Lower leg skin (tissue), 4 donors: ENCODE measurements at regions not wholly inside any gene's neighbourhood (a gene's known extent, or its start where the extent isn't known, plus 50 kb on each side); places are given as distances from the start of the nearest gene placed in this dataset.

Experiments used
- DNase-seq, 2 donors: peaks; one replicate each; pipeline ENCODE4 v3.0.0-alpha.2; 2019; ENCODE audit warnings: low spot score in 2 of 2
- H3K4me3 ChIP-seq: fragments of 200-600 bp; sonication (generic); 2 replicates; pipeline ENCODE4 v1.5.1; 2017; ENCODE audit warnings: mild to moderate bottlenecking, low read depth; ENCODE audit not compliant: poor library complexity, severe bottlenecking
- CTCF ChIP-seq, 3 donors: fragments of 450-650 bp; IDR thresholded peaks; one replicate each; pipeline ENCODE4 v1.5.1; 2016; ENCODE audit warnings: antibody characterized with exemption in 3 of 3, mild to moderate bottlenecking in 3 of 3, moderate library complexity in 2 of 3
- POLR2A ChIP-seq, 2 donors: fragments of 450-650 bp; IDR thresholded peaks; one replicate each; pipeline ENCODE4 v1.6.1; 2016 to 2017; ENCODE audit warnings: antibody characterized with exemption in 2 of 2, mild to moderate bottlenecking in 1 of 2, moderate library complexity in 1 of 2
- WGBS, 2 donors: methylation state at CpG; one replicate each; pipeline ENCODE4 v1.1.5; 2018; 5-methylcytosine and 5-hydroxymethylcytosine counted together
- intact Hi-C: fragments of 100-400 bp; cut with DNase I; formaldehyde crosslinking; loops from one replicate; pipeline ENCODE4 v1.15.0; 2023; ENCODE audit warnings: low total_unique reads

- no peak overlapping the region for H3K4me3 ChIP-seq
- no peak for DNase-seq
- intact Hi-C loops: no loop called here
- TF ChIP-seq CTCF (IDR thresholded peaks at IDR 0.05): no peak
- no peak for TF ChIP-seq POLR2A (IDR thresholded peaks at IDR 0.05)
Observed at GRCh38 chr6:67285770-67286495, 1349.1 kb upstream of the ADGRB3 start.

GRCh38 chr6:67277312-67277711 is 1357.8 kb upstream of the ADGRB3 start:
- intact Hi-C loops: no loop called here
- no peak overlapping the region for H3K4me3 ChIP-seq
- DNase-seq: no peak
- TF ChIP-seq POLR2A (IDR thresholded peaks at IDR 0.05) (no peak), CTCF (IDR thresholded peaks at IDR 0.05) (no peak)
- 49 to 63% methylated on average over 2 of the region's 2 CpGs for WGBS, 2 donors

DNA sequence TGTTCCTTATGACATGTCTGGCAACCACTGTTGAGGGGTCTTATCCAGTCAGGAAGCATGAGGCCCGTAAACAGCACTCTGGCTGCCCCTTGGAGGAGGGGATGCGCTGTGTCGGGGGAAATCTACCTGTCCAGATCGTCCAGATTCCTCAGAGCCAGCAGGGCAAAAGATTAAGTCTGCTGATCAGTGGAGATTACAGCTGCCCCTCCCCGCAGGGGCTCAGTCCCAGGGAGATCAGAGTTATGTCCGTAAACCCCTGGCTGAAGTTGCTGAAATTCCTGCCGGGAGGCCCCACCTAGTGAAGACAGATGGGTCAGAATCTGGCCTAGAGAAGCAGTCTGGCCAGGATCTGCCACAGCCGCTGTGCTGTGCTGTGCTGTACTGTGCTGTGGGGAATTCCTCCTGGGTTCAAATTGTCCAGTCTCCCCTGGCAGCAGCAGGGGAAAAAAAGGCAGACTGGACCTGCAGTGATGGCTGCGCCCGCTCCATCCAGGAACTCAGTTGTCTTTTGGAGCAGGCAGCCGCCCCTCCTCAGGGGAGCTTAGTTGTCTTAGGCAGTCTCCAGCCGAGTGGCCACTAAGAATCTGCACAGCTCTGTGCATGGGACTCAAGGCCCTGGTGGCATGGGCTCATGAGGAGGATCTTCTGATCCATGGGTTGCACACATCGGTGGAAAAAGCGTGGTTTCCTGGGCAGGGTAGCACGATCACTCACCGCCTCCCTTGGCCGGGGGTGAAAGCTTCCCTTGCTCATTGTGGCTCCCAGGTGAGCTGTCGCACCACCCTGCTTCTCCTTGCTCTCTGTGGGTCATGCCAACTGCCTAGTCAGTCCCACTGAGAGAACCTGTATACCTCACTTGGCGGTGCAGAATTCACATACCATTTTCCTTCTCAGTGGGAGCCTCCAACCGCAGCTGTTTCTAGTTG is 1368.8 kb upstream of the ADGRB3 start:
- H3K4me3 ChIP-seq: no peak overlapping the region
- intact Hi-C loops: no loop called here
- DNase-seq: no peak
- TF ChIP-seq POLR2A (IDR thresholded peaks at IDR 0.05) (no peak), CTCF (IDR thresholded peaks at IDR 0.05) (no peak)
- 86 to 88% methylated on average over 15 to 18 of the region's 20 CpGs for WGBS, 2 donors

DNA sequence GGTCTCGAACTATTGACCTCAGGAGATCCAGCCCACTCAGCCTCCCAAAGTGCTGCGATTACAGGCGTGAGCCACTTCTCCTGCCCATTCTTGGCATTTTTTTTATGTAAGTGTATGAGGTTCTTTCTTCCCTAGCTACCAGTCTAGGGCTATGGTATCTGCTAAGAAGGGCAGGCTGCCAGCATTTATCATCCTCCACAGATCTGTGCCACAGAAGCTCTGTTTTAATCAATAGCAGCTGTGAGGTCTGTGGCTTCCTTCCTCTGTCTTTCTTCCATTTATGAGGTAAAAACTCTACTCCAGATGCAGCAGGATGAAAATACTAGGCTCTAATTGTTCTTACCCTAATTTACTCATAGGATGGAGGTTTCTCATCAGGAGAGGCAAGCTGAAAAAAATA is 1382.4 kb upstream of the ADGRB3 start:
- 47 to 73% methylated on average over 3 of the region's 3 CpGs for WGBS, 2 donors
- intact Hi-C loops: no loop called here
- no peak for DNase-seq
- H3K4me3 ChIP-seq: no peak overlapping the region
- TF ChIP-seq POLR2A (IDR thresholded peaks at IDR 0.05) (no peak), CTCF (IDR thresholded peaks at IDR 0.05) (no peak)

- DNase-seq: no peak
- 76 to 89% methylated on average over 4 of the region's 4 CpGs for WGBS, 2 donors
- intact Hi-C loops: no loop called here
- H3K4me3 ChIP-seq: no peak overlapping the region
- TF ChIP-seq CTCF (IDR thresholded peaks at IDR 0.05): no peak
- TF ChIP-seq POLR2A (IDR thresholded peaks at IDR 0.05): no peak
Observed at GRCh38 chr6:67248077-67248476, 1387.0 kb upstream of the ADGRB3 start.
